Tibial nerve (tissue), 3 donors: ENCODE measurements at regions not wholly inside any gene's neighbourhood (a gene's known extent, or its start where the extent isn't known, plus 50 kb on each side); places are given as distances from the start of the nearest gene placed in this dataset.

Experiments
- CTCF ChIP-seq, 5 experiments: fragments of 200-600 bp in 3 of 5; fragments of 450-650 bp in 2 of 5; sonication (generic) in 3 of 5; IDR thresholded peaks; one replicate each; pipeline ENCODE4 v1.5.1; 2016 to 2019; ENCODE audit warnings: antibody characterized with exemption in 5 of 5, mild to moderate bottlenecking in 3 of 5, moderate library complexity in 2 of 5
- POLR2A ChIP-seq, 2 donors: fragments of 450-650 bp; IDR thresholded peaks; one replicate each; pipeline ENCODE4 v1.6.1; 2017; ENCODE audit warnings: antibody characterized with exemption in 2 of 2, mild to moderate bottlenecking in 2 of 2, moderate library complexity in 2 of 2

GRCh38 chr16:55964923-55965475, 89.8 kb upstream of the CES5A start:
- TF ChIP-seq CTCF (IDR thresholded peaks at IDR 0.05) (no peak), POLR2A (IDR thresholded peaks at IDR 0.05) (no peak)
